ENCODE measurements at regions not wholly inside any gene's neighbourhood (a gene's known extent, or its start where the extent isn't known, plus 50 kb on each side); places are given as distances from the start of the nearest gene placed in this dataset.

- DNase-seq, result no peak
- Histone ChIP-seq H3K4me1 (no peaks in the 10 kb centered on the region), H3K4me3 (no peak overlapping the region), H3K27me3 (ENCODE audit: low read depth) (peaks cover 6% of the 10 kb centered on the region), H3K27ac (no peak overlapping the region), H3K9me3 (no peaks in the 10 kb centered on the region), H3K36me3 (no peaks in the 10 kb centered on the region)
- no peak for ATAC-seq
- no peak for TF ChIP-seq CTCF (IDR thresholded peaks at IDR 0.05)
- intact Hi-C loops (cut with DNase I), result no loop called here
These were observed 82.5 kb downstream of the ZNF280B start for GRCh38 chr22:22425783-22426624.

- Histone ChIP-seq H3K27ac (no peak overlapping the region), H3K9me3 (no peaks in the 10 kb centered on the region), H3K36me3 (no peaks in the 10 kb centered on the region), H3K4me1 (no peaks in the 10 kb centered on the region), H3K27me3 (ENCODE audit: low read depth) (peaks cover 14% of the 10 kb centered on the region), H3K4me3 (no peak overlapping the region)
- ATAC-seq, result no peak
- TF ChIP-seq CTCF (IDR thresholded peaks at IDR 0.05), result no peak
- intact Hi-C loops (cut with DNase I), result no loop called here
- no peak for DNase-seq
These were observed 80.9 kb downstream of the ZNF280B start for GRCh38 chr22:22427542-22428065.

- no peak overlapping the region for H3K27ac ChIP-seq
- no peak for TF ChIP-seq CTCF (IDR thresholded peaks at IDR 0.05)
- H3K9me3 ChIP-seq, result no peaks in the 10 kb centered on the region
- no peaks in the 10 kb centered on the region for H3K4me1 ChIP-seq
- no peaks in the 10 kb centered on the region for H3K36me3 ChIP-seq
- ATAC-seq (no peak), DNase-seq (no peak)
- no peak overlapping the region for H3K4me3 ChIP-seq
- H3K27me3 ChIP-seq (ENCODE audit: low read depth), result peaks cover 15% of the 10 kb centered on the region
- intact Hi-C loops (cut with DNase I), result no loop called here
These were observed 80.1 kb downstream of the ZNF280B start for GRCh38 chr22:22428222-22429098.

GRCh38 chr22:22429369-22430108 lies 79.0 kb downstream of the ZNF280B start:
- DNase-seq (no peak), ATAC-seq (no peak)
- Histone ChIP-seq H3K36me3 (no peaks in the 10 kb centered on the region), H3K27me3 (ENCODE audit: low read depth) (peaks cover 15% of the 10 kb centered on the region), H3K4me1 (no peaks in the 10 kb centered on the region), H3K4me3 (no peak overlapping the region), H3K27ac (no peak overlapping the region), H3K9me3 (no peaks in the 10 kb centered on the region)
- intact Hi-C loops (cut with DNase I), result no loop called here
- TF ChIP-seq CTCF (IDR thresholded peaks at IDR 0.05), result no peak

Data from lower lobe of right lung (tissue), 2 donors.